HCT116 (cell line): ENCODE measurements at regions not wholly inside any gene's neighbourhood (a gene's known extent, or its start where the extent isn't known, plus 50 kb on each side); places are given as distances from the start of the nearest gene placed in this dataset.

Experiments
- ATAC-seq: fragments of 200-7000 bp; cut with Tn5 transposase; 2 replicates; pipeline ENCODE4 v1.9.1; 2020; ENCODE audit warnings: mild to moderate bottlenecking, moderate library complexity
- BruUV-seq: library from RNA; stranded (reverse); fragments of 400-500 nt; replicated peaks from 2 replicates; lab custom pipeline; 2021; lab: Mats Ljungman, UMichigan
- CTCF ChIA-PET: fragments of 300-600 bp; sonication (Branson Sonifier 250); formaldehyde crosslinking; loops from one replicate; lab custom pipeline; 2021; ENCODE audit warnings: antibody characterized with exemption; lab: Charles Lee
- POLR2A ChIA-PET: fragments of 300-600, 350-600 bp; sonication (Branson Sonifier 250); formaldehyde crosslinking; loops from one replicate; lab custom pipeline; 2021; ENCODE audit warnings: antibody characterized with exemption; lab: Charles Lee
- RAD21 ChIA-PET, 2 experiments: fragments of 300-600 bp; sonication (Branson Sonifier 250); formaldehyde crosslinking; loops; one replicate each; lab custom pipeline; 2023; ENCODE audit warnings: low total read pairs in 2 of 2; ENCODE audit not compliant: uncharacterized antibody in 2 of 2, unreplicated experiment in 2 of 2, low non-redundant PET in 1 of 2; lab: Charles Lee
- DNase-seq: peaks from one replicate; pipeline ENCODE4 v3.0.0-alpha.2; 2010; ENCODE audit warnings: low read depth, low spot score
- H2AFZ ChIP-seq: fragments of 200-600 bp; shearing (Covaris generic), sonication (generic); 2 replicates; pipeline ENCODE4 v1.6.1; 2017; ENCODE audit warnings: low read depth, mixed run types, mixed read lengths, antibody characterized with exemption, low read length; ENCODE audit not compliant: poor library complexity, severe bottlenecking
- H3K27ac ChIP-seq: 2 replicates; pipeline ENCODE4 v1.5.1; 2012; ENCODE audit warnings: low read depth, low read length
- H3K27me3 ChIP-seq: fragments of 200-600 bp; sonication (generic); 2 replicates; pipeline ENCODE4 v1.6.1; 2016; ENCODE audit warnings: mixed run types, low read length, mixed read lengths; ENCODE audit not compliant: insufficient read depth
- H3K36me3 ChIP-seq, 2 experiments: fragments of 200-500 bp in 1 of 2; fragments of 200-600 bp in 1 of 2; sonication (Bioruptor generic) in 1 of 2; sonication (generic) in 1 of 2; 2 replicates each; pipeline versions ENCODE4 v1.5.1 to v1.6.1; 2014 to 2016; ENCODE audit warnings: low read length in 2 of 2, inconsistent platforms in 1 of 2, mixed read lengths in 1 of 2, mixed run types in 1 of 2; ENCODE audit not compliant: insufficient read depth in 2 of 2, control insufficient read depth in 1 of 2
- H3K4me1 ChIP-seq, 2 experiments: fragments of 200-600 bp in 1 of 2; sonication (generic) in 1 of 2; 2 replicates each; pipeline versions ENCODE4 v1.5.1 to v1.6.1; 2012 to 2017; ENCODE audit warnings: low read length in 2 of 2, inconsistent platforms in 1 of 2, mild to moderate bottlenecking in 1 of 2, mixed read lengths in 1 of 2, mixed run types in 1 of 2, moderate library complexity in 1 of 2; ENCODE audit not compliant: insufficient read depth in 2 of 2, control insufficient read depth in 1 of 2
- H3K4me2 ChIP-seq: fragments of 200-600 bp; sonication (generic); 2 replicates; pipeline ENCODE4 v1.6.1; 2017; ENCODE audit warnings: mixed run types, low read length, mixed read lengths
- H3K4me3 ChIP-seq, 2 experiments: fragments of 200-600 bp in 1 of 2; sonication (generic) in 1 of 2; replicated peaks in 1 of 2; 2 replicates each; pipeline ENCODE4 v1.5.1; 2011 to 2016; ENCODE audit warnings: low read length in 2 of 2, control low read depth in 1 of 2, low read depth in 1 of 2, mild to moderate bottlenecking in 1 of 2, mixed read lengths in 1 of 2, mixed run types in 1 of 2
- H3K79me2 ChIP-seq: fragments of 200-600 bp; sonication (generic); 2 replicates; pipeline ENCODE4 v1.6.1; 2017; ENCODE audit warnings: mild to moderate bottlenecking, mixed run types, low read length, moderate library complexity, mixed read lengths; ENCODE audit not compliant: insufficient read depth
- H3K9ac ChIP-seq: fragments of 200-600 bp; sonication (generic); 2 replicates; pipeline ENCODE4 v1.6.1; 2016; ENCODE audit warnings: low read length, mixed read lengths
- H3K9me2 ChIP-seq: fragments of 200-600 bp; sonication (generic), shearing (Covaris generic); 2 replicates; pipeline ENCODE4 v1.6.1; 2017; ENCODE audit warnings: mixed run types, mild to moderate bottlenecking, moderate library complexity; ENCODE audit not compliant: insufficient read depth
- H3K9me3 ChIP-seq, 2 experiments: fragments of 200-500 bp in 1 of 2; fragments of 200-600 bp in 1 of 2; sonication (Bioruptor generic) in 1 of 2; sonication (generic) in 1 of 2; 2 replicates each; pipeline ENCODE4 v1.6.1; 2014 to 2017; ENCODE audit warnings: low read length in 2 of 2, mixed read lengths in 2 of 2, inconsistent platforms in 1 of 2, low read depth in 1 of 2, mild to moderate bottlenecking in 1 of 2, mixed run types in 1 of 2, moderate library complexity in 1 of 2; ENCODE audit not compliant: control insufficient read depth in 1 of 2, insufficient read depth in 1 of 2
- H4K20me1 ChIP-seq: fragments of 200-600 bp; sonication (generic), shearing (Covaris generic); 2 replicates; pipeline ENCODE4 v1.6.1; 2017; ENCODE audit warnings: mixed run types, mild to moderate bottlenecking, moderate library complexity; ENCODE audit not compliant: insufficient read depth
- CBX3 ChIP-seq: IDR thresholded peaks from 2 replicates; pipeline ENCODE4 v1.6.1; 2012; ENCODE audit warnings: low read depth
- FOSL1 ChIP-seq: IDR thresholded peaks from 2 replicates; pipeline ENCODE4 v1.6.1; 2012; ENCODE audit warnings: low read depth
- JUND ChIP-seq: IDR thresholded peaks from 2 replicates; pipeline ENCODE4 v1.6.1; 2012
- SIN3A ChIP-seq: IDR thresholded peaks from 2 replicates; pipeline ENCODE4 v1.6.1; 2012; ENCODE audit warnings: low read depth
- ZFX ChIP-seq: fragments of 450-650 bp; IDR thresholded peaks from 2 replicates; pipeline ENCODE4 v1.6.1; 2017
- intact Hi-C: fragments of 100-400 bp; cut with micrococcal nuclease; formaldehyde crosslinking; loops from 2 replicates; pipeline ENCODE4 v1.10.0; 2022
- TF ChIP-seq, protein P1 (sequence below): IDR thresholded peaks from 2 replicates; pipeline ENCODE4 v1.6.1; 2012; ENCODE audit warnings: low read depth
- TF ChIP-seq, protein P2 (sequence below): IDR thresholded peaks from 2 replicates; pipeline ENCODE4 v1.6.1; 2012
- TF ChIP-seq, protein P3 (sequence below): IDR thresholded peaks from 2 replicates; pipeline ENCODE4 v1.6.1; 2011; ENCODE audit warnings: mild to moderate bottlenecking, low read length, moderate library complexity; ENCODE audit not compliant: insufficient replicate concordance; ENCODE audit errors: extremely low read depth
- TF ChIP-seq, protein P4 (sequence below): IDR thresholded peaks from 2 replicates; pipeline ENCODE4 v1.6.1; 2012

DNA sequence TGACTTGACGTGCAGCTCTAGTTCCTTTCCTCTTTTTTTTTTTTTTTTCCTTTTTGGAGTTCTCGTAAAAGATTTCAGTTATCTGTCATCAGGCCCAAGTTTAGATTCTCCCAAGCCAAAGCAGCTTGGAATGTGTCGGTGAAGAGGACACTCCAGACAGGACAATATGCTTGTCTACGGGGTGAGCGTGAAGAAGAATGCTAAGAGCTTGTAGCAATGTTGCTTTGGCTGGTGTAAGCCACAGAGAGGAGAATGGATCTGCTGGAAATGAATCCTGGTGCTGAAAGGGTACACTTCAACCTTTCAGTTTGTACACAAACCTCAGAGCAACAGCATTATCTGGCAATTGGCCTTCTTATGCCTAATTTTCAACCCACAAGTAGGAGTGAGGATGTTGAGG lies 92.4 kb downstream of the ISL1 start:
- CTCF ChIA-PET = no interaction called here
- no peaks in the 10 kb centered on the region for H3K27me3 ChIP-seq
- H4K20me1 ChIP-seq = no peaks in the 10 kb centered on the region
- no peaks in the 10 kb centered on the region for H3K79me2 ChIP-seq
- no TSS peak for BruUV-seq
- POLR2A ChIA-PET = no interaction called here
- H3K36me3 ChIP-seq = no peaks in the 10 kb centered on the region
- intact Hi-C loops = no loop called here
- no peak overlapping the region for H3K4me3 ChIP-seq
- no peak overlapping the region for H3K4me2 ChIP-seq
- RAD21 ChIA-PET = no interaction called here
- DNase-seq = no peak
- H3K9ac ChIP-seq = no peak overlapping the region
- no peaks in the 10 kb centered on the region for H3K9me3 ChIP-seq
- TF ChIP-seq, protein P1, sequence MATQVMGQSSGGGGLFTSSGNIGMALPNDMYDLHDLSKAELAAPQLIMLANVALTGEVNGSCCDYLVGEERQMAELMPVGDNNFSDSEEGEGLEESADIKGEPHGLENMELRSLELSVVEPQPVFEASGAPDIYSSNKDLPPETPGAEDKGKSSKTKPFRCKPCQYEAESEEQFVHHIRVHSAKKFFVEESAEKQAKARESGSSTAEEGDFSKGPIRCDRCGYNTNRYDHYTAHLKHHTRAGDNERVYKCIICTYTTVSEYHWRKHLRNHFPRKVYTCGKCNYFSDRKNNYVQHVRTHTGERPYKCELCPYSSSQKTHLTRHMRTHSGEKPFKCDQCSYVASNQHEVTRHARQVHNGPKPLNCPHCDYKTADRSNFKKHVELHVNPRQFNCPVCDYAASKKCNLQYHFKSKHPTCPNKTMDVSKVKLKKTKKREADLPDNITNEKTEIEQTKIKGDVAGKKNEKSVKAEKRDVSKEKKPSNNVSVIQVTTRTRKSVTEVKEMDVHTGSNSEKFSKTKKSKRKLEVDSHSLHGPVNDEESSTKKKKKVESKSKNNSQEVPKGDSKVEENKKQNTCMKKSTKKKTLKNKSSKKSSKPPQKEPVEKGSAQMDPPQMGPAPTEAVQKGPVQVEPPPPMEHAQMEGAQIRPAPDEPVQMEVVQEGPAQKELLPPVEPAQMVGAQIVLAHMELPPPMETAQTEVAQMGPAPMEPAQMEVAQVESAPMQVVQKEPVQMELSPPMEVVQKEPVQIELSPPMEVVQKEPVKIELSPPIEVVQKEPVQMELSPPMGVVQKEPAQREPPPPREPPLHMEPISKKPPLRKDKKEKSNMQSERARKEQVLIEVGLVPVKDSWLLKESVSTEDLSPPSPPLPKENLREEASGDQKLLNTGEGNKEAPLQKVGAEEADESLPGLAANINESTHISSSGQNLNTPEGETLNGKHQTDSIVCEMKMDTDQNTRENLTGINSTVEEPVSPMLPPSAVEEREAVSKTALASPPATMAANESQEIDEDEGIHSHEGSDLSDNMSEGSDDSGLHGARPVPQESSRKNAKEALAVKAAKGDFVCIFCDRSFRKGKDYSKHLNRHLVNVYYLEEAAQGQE = no peak
- TF ChIP-seq SIN3A (no peak), JUND (no peak), ZFX (no peak), FOSL1 (no peak), CBX3 (no peak)
- TF ChIP-seq, protein P2, sequence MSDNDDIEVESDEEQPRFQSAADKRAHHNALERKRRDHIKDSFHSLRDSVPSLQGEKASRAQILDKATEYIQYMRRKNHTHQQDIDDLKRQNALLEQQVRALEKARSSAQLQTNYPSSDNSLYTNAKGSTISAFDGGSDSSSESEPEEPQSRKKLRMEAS = no peak
- TF ChIP-seq, protein P3, sequence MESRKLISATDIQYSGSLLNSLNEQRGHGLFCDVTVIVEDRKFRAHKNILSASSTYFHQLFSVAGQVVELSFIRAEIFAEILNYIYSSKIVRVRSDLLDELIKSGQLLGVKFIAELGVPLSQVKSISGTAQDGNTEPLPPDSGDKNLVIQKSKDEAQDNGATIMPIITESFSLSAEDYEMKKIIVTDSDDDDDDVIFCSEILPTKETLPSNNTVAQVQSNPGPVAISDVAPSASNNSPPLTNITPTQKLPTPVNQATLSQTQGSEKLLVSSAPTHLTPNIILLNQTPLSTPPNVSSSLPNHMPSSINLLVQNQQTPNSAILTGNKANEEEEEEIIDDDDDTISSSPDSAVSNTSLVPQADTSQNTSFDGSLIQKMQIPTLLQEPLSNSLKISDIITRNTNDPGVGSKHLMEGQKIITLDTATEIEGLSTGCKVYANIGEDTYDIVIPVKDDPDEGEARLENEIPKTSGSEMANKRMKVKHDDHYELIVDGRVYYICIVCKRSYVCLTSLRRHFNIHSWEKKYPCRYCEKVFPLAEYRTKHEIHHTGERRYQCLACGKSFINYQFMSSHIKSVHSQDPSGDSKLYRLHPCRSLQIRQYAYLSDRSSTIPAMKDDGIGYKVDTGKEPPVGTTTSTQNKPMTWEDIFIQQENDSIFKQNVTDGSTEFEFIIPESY = no peak
- TF ChIP-seq, protein P4, sequence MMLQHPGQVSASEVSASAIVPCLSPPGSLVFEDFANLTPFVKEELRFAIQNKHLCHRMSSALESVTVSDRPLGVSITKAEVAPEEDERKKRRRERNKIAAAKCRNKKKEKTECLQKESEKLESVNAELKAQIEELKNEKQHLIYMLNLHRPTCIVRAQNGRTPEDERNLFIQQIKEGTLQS = no peak
- TF ChIP-seq, all 23 proteins: peak for 0
- Histone ChIP-seq H3K27ac (no peak overlapping the region), H2AFZ (no peak overlapping the region), H3K4me1 (no peaks in the 10 kb centered on the region), H3K9me2 (no peaks in the 10 kb centered on the region)
- ATAC-seq = no peak
